ENCODE measurements at regions not wholly inside any gene's neighbourhood (a gene's known extent, or its start where the extent isn't known, plus 50 kb on each side); places are given as distances from the start of the nearest gene placed in this dataset.

GRCh38 chr1:34529935-34530859 lies 224.7 kb upstream of the GJB5 start:
- H3K27ac ChIP-seq = no peak overlapping the region
- no peak overlapping the region for H3K9ac ChIP-seq
- H3K79me2 ChIP-seq (ENCODE audit: insufficient read depth) = no peaks in the 10 kb centered on the region
- no peaks in the 10 kb centered on the region for H3K9me2 ChIP-seq (ENCODE audit: insufficient read depth)
- in situ Hi-C loops (cut with MboI) = no loop called here
- no peak overlapping the region for H2AFZ ChIP-seq
- no peaks in the 10 kb centered on the region for H3F3A ChIP-seq (ENCODE audit: insufficient read depth)
- H3K36me3 ChIP-seq (ENCODE audit: low read depth) = no peaks in the 10 kb centered on the region
- 11 to 12% methylated on average over 11 to 12 of the region's 12 CpGs for WGBS, 2 experiments (ENCODE audit: low coverage in 1 of 2, low lambda C conversion rate in 2 of 2, missing lambda C conversion rate in 2 of 2)
- no peak for DNase-seq
- H4K20me1 ChIP-seq (ENCODE audit: insufficient read depth) = no peaks in the 10 kb centered on the region
- no peaks in the 10 kb centered on the region for H3K4me1 ChIP-seq (ENCODE audit: insufficient read depth)
- TF ChIP-seq EZH2 (IDR thresholded peaks at IDR 0.05; ENCODE audit: insufficient read depth, poor library complexity, severe bottlenecking) (no peak), EZH2phosphoT487 (IDR thresholded peaks at IDR 0.05; ENCODE audit: insufficient read depth, low read depth) (no peak)
- H3K27me3 ChIP-seq (replicated peaks; ENCODE audit: insufficient read depth) = no peaks in the 10 kb centered on the region; the same call in none of the 2 replicates
- no peak overlapping the region for H3K4me2 ChIP-seq (ENCODE audit: unreplicated experiment)
- no peak overlapping the region for H3K4me3 ChIP-seq
- H3K9me3 ChIP-seq (ENCODE audit: low read depth) = no peaks in the 10 kb centered on the region

GRCh38 chr1:34532113-34532512 lies 222.7 kb upstream of the GJB5 start:
- TF ChIP-seq EZH2 (IDR thresholded peaks at IDR 0.05; ENCODE audit: insufficient read depth, poor library complexity, severe bottlenecking) = no peak
- no peak for TF ChIP-seq EZH2phosphoT487 (IDR thresholded peaks at IDR 0.05; ENCODE audit: insufficient read depth, low read depth)
- Histone ChIP-seq H3K9ac (no peak overlapping the region), H2AFZ (no peak overlapping the region), H3K27me3 (replicated peaks; ENCODE audit: insufficient read depth) (no peaks in the 10 kb centered on the region; the same call in none of the 2 replicates), H3K9me2 (ENCODE audit: insufficient read depth) (no peaks in the 10 kb centered on the region), H3K4me2 (ENCODE audit: unreplicated experiment) (no peak overlapping the region), H3K79me2 (ENCODE audit: insufficient read depth) (no peaks in the 10 kb centered on the region), H3F3A (ENCODE audit: insufficient read depth) (no peaks in the 10 kb centered on the region), H4K20me1 (ENCODE audit: insufficient read depth) (no peaks in the 10 kb centered on the region), H3K4me3 (no peak overlapping the region), H3K4me1 (ENCODE audit: insufficient read depth) (no peaks in the 10 kb centered on the region), H3K36me3 (ENCODE audit: low read depth) (no peaks in the 10 kb centered on the region), H3K9me3 (ENCODE audit: low read depth) (no peaks in the 10 kb centered on the region), H3K27ac (no peak overlapping the region)
- in situ Hi-C loops (cut with MboI) = no loop called here
- WGBS, 2 experiments (ENCODE audit: low coverage in 1 of 2, low lambda C conversion rate in 2 of 2, missing lambda C conversion rate in 2 of 2) = 3 to 16% methylated on average over 3 of the region's 3 CpGs
- no peak for DNase-seq

GRCh38 chr1:34538481-34538880 lies 216.4 kb upstream of the GJB5 start:
- H3F3A ChIP-seq (ENCODE audit: insufficient read depth) = no peaks in the 10 kb centered on the region
- H3K4me3 ChIP-seq = no peak overlapping the region
- H2AFZ ChIP-seq = no peak overlapping the region
- DNase-seq = no peak
- H3K9me3 ChIP-seq (ENCODE audit: low read depth) = no peaks in the 10 kb centered on the region
- H3K9ac ChIP-seq = no peak overlapping the region
- H3K4me2 ChIP-seq (ENCODE audit: unreplicated experiment) = no peak overlapping the region
- no peak overlapping the region for H3K27ac ChIP-seq
- no peaks in the 10 kb centered on the region for H3K9me2 ChIP-seq (ENCODE audit: insufficient read depth)
- TF ChIP-seq EZH2phosphoT487 (IDR thresholded peaks at IDR 0.05; ENCODE audit: insufficient read depth, low read depth) = no peak
- no peak for TF ChIP-seq EZH2 (IDR thresholded peaks at IDR 0.05; ENCODE audit: insufficient read depth, poor library complexity, severe bottlenecking)
- no peaks in the 10 kb centered on the region; the same call in 1 of the 2 replicates for H3K27me3 ChIP-seq (replicated peaks; ENCODE audit: insufficient read depth)
- in situ Hi-C loops (cut with MboI) = no loop called here
- H3K79me2 ChIP-seq (ENCODE audit: insufficient read depth) = no peaks in the 10 kb centered on the region
- H3K36me3 ChIP-seq (ENCODE audit: low read depth) = no peaks in the 10 kb centered on the region
- H3K4me1 ChIP-seq (ENCODE audit: insufficient read depth) = no peaks in the 10 kb centered on the region
- H4K20me1 ChIP-seq (ENCODE audit: insufficient read depth) = no peaks in the 10 kb centered on the region

GRCh38 chr1:34547046-34547674 lies 207.7 kb upstream of the GJB5 start:
- Histone ChIP-seq H3K4me3 (no peak overlapping the region), H4K20me1 (ENCODE audit: insufficient read depth) (no peaks in the 10 kb centered on the region), H3K36me3 (ENCODE audit: low read depth) (no peaks in the 10 kb centered on the region), H3K27me3 (replicated peaks; ENCODE audit: insufficient read depth) (peaks cover 5% of the 10 kb centered on the region; the same call in 1 of the 2 replicates), H3K9me3 (ENCODE audit: low read depth) (no peaks in the 10 kb centered on the region), H3K27ac (no peak overlapping the region), H2AFZ (no peak overlapping the region), H3K4me1 (ENCODE audit: insufficient read depth) (no peaks in the 10 kb centered on the region), H3K4me2 (ENCODE audit: unreplicated experiment) (no peak overlapping the region), H3F3A (ENCODE audit: insufficient read depth) (no peaks in the 10 kb centered on the region), H3K9me2 (ENCODE audit: insufficient read depth) (no peaks in the 10 kb centered on the region), H3K79me2 (ENCODE audit: insufficient read depth) (no peaks in the 10 kb centered on the region), H3K9ac (no peak overlapping the region)
- TF ChIP-seq EZH2 (IDR thresholded peaks at IDR 0.05; ENCODE audit: insufficient read depth, poor library complexity, severe bottlenecking) (no peak), EZH2phosphoT487 (IDR thresholded peaks at IDR 0.05; ENCODE audit: insufficient read depth, low read depth) (no peak)
- peak; percentile 16 for DNase-seq
- in situ Hi-C loops (cut with MboI) = no loop called here
- WGBS, 2 experiments (ENCODE audit: low coverage in 1 of 2, low lambda C conversion rate in 2 of 2, missing lambda C conversion rate in 2 of 2) = 11 to 14% methylated on average over 3 of the region's 3 CpGs
